GM12873 (cell line): ENCODE measurements at regions not wholly inside any gene's neighbourhood (a gene's known extent, or its start where the extent isn't known, plus 50 kb on each side); places are given as distances from the start of the nearest gene placed in this dataset.

Source experiments
- TF ChIP-seq, protein P1 (sequence below): IDR thresholded peaks from 2 replicates; pipeline ENCODE4 v1.5.1; 2012; ENCODE audit warnings: low read depth, mild to moderate bottlenecking, moderate library complexity, low read length, control low read depth; ENCODE audit not compliant: insufficient read depth; ENCODE audit errors: missing control alignments

DNA sequence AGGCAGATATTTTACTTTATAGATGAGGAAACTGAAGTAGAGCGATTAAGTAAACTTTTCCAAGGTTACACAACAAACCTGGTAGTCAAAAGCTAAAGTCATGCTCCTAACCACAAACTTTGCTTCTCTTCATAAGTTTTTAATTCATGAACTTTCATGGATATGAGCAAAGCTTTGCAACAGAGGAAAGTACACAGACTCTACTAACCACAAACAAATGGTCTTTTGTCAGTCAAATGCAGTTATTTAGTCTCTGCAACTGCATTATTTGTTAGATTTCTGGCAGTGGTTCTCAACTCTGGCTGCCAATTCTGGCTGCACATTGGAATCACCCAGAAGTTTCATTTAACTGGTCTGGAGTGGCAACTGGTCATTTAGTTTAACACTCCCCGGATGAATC is 140.6 kb upstream of the TMEM168 start:
- TF ChIP-seq, protein P1, sequence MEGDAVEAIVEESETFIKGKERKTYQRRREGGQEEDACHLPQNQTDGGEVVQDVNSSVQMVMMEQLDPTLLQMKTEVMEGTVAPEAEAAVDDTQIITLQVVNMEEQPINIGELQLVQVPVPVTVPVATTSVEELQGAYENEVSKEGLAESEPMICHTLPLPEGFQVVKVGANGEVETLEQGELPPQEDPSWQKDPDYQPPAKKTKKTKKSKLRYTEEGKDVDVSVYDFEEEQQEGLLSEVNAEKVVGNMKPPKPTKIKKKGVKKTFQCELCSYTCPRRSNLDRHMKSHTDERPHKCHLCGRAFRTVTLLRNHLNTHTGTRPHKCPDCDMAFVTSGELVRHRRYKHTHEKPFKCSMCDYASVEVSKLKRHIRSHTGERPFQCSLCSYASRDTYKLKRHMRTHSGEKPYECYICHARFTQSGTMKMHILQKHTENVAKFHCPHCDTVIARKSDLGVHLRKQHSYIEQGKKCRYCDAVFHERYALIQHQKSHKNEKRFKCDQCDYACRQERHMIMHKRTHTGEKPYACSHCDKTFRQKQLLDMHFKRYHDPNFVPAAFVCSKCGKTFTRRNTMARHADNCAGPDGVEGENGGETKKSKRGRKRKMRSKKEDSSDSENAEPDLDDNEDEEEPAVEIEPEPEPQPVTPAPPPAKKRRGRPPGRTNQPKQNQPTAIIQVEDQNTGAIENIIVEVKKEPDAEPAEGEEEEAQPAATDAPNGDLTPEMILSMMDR, result no peak

DNA sequence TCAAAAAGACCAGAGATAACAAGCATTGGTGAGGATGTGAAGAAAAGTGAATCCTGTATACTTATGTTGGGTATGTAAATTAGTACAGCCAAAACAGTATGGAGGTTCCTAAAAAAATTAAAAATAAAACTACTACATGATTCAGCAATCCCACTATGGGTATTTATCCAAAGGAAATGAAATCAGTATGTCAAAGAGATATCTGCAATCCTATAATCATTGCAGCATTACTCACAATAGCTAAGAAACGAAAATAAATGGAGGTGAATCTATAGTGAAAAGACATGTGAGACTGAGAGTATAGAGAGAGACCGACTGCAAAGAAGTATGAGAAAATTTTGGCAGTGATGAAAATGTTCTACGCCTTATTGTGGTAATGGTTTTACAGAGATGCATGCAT is 139.2 kb upstream of the TMEM168 start:
- TF ChIP-seq, protein P1, result no peak

DNA sequence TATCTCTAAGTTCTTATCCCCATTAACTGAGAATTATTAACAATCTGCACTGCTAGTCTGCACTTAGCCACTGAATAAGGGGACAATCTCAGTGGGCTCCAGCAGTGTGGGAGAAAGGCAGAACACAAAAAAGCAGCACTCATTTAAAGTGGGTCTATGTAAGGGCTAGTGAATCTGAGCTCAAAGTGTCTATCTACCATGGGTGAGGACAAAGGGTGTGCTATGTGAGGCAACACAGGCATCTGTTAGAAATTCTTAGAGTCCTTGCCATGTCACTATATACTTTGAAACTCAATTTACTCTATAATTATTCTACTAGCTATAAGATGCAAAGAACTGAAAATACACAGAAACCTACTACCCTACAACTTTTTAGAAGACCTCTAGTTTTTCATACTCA is 135.8 kb upstream of the TMEM168 start:
- TF ChIP-seq, protein P1, result no peak

DNA sequence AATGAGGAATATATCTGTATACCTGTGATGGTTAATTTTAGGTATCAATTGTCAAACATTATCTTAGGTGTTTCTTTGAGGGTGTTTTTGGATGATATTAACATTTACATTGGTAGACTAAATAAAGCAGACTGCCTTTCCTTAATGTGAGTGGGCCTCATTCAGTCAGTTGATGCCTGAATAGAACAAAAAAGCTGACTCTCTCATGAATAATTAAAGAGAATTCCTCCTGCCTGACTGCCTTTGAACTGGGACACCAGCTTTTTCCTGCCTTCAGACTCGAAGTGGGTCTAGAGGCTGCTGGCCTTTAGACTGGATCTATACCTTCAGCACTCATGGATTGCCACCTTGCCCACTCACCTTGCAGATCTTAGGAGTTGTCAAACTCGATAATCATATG is 117.9 kb upstream of the TMEM168 start:
- TF ChIP-seq, protein P1, result no peak

DNA sequence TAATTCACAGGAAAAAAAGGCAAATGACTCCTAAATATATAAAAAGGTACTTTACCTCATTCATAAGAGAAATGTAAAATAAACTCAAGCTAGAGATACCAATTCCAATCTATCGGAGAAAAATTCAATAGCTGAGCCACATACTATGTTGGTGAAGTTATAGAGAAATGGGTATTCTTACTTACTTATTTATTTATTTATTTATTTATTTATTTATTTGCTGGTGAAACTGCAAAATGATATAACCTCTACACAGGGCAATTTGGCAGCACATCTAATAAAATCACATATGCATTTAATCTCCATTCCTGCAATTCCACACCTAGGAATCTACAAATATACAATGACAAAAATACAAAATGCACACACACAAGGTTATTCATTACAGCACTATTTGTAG is 117.5 kb upstream of the TMEM168 start:
- TF ChIP-seq, protein P1, result no peak

DNA sequence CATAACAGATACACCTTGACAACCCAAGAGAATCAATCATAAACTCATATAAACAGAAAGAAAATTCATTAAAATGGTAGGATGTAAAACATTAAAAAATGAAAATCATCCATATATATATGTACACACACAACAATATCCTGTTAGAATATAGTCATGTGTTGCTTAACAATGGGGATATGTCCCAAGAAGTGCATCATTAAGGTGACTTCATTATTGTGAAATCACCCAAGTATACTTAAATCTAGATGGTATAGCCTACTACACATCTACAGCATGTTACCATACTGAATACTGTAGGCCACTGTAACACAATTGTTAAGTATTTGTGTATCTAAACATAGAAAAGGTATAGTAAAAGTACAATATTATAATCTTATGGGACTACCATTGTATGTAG is 115.8 kb upstream of the TMEM168 start:
- TF ChIP-seq, protein P1, result no peak

DNA sequence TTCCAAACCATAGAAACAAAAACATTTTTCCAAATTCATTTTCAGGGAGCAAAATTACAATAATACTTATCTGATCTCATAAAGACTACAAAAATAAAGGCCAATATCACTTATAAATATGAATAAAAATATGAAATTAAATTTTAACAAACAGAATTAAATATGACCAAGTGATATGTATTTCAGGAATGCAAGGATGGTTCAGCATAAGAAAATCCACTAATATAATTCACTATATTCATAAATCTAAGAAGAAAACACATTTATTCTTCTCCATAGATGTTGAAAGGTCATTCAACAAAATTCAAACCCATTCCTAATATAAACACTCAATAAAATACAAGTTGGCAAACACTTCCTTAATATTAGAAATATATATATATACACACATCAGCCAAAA is 115.2 kb upstream of the TMEM168 start:
- TF ChIP-seq, protein P1, result no peak
